Tibial nerve (tissue), 4 donors: ENCODE measurements at regions not wholly inside any gene's neighbourhood (a gene's known extent, or its start where the extent isn't known, plus 50 kb on each side); places are given as distances from the start of the nearest gene placed in this dataset.
"Not testable (repeated sequence)": the region's sequence is repeated elsewhere in the genome, so short reads cannot be mapped to it uniquely, and the experiment has no call there.

Source experiments
- DNase-seq, 2 donors: peaks; one replicate each; pipeline ENCODE4 v3.0.0-alpha.2; 2019; ENCODE audit warnings: low spot score in 2 of 2
- H3K27ac ChIP-seq, 4 donors: fragments of 200-600 bp; sonication (generic) in 3 of 4; one replicate each; pipeline ENCODE4 v1.5.1; 2017 to 2019; ENCODE audit warnings: mild to moderate bottlenecking in 1 of 4
- H3K27me3 ChIP-seq, 2 donors: fragments of 200-600 bp; sonication (generic) in 1 of 2; one replicate each; pipeline versions ENCODE4 v1.5.1 to v1.6.0; 2017 to 2019
- H3K36me3 ChIP-seq, 3 donors: fragments of 200-600 bp; sonication (generic); one replicate each; pipeline ENCODE4 v1.5.1; 2018 to 2019
- H3K4me1 ChIP-seq, 4 donors: fragments of 200-600 bp; sonication (generic) in 3 of 4; one replicate each; pipeline ENCODE4 v1.5.1; 2017 to 2019
- H3K4me3 ChIP-seq, 4 donors: fragments of 200-600 bp; sonication (generic) in 3 of 4; one replicate each; pipeline ENCODE4 v1.5.1; 2017 to 2019; ENCODE audit warnings: mild to moderate bottlenecking in 1 of 4, moderate library complexity in 1 of 4
- H3K9me3 ChIP-seq, 4 donors: fragments of 200-600 bp; sonication (generic) in 3 of 4; one replicate each; pipeline ENCODE4 v1.5.1; 2017 to 2019
- CTCF ChIP-seq, 5 experiments: fragments of 200-600 bp in 3 of 5; fragments of 450-650 bp in 2 of 5; sonication (generic) in 3 of 5; IDR thresholded peaks; one replicate each; pipeline ENCODE4 v1.5.1; 2016 to 2019; ENCODE audit warnings: antibody characterized with exemption in 5 of 5, mild to moderate bottlenecking in 3 of 5, moderate library complexity in 2 of 5
- EP300 ChIP-seq, 2 donors: sonication (generic); formaldehyde crosslinking; IDR thresholded peaks; one replicate each; pipeline ENCODE4 v1.6.1; 2017; ENCODE audit warnings: antibody characterized with exemption in 2 of 2, mild to moderate bottlenecking in 1 of 2
- POLR2A ChIP-seq, 2 donors: fragments of 450-650 bp; IDR thresholded peaks; one replicate each; pipeline ENCODE4 v1.6.1; 2017; ENCODE audit warnings: antibody characterized with exemption in 2 of 2, mild to moderate bottlenecking in 2 of 2, moderate library complexity in 2 of 2
- WGBS, 2 donors: methylation state at CpG; one replicate each; pipeline ENCODE4 v1.1.5; 2018; 5-methylcytosine and 5-hydroxymethylcytosine counted together

- H3K4me3 ChIP-seq, result no peak overlapping the region
- H3K27me3 ChIP-seq, result no peaks in the 10 kb centered on the region
- WGBS, 2 donors, result 89 to 92% methylated on average over 4 of the region's 4 CpGs
- no peak for DNase-seq
- H3K4me1 ChIP-seq, result no peaks in the 10 kb centered on the region
- no peaks in the 10 kb centered on the region for H3K36me3 ChIP-seq
- H3K27ac ChIP-seq, result no peak overlapping the region
- H3K9me3 ChIP-seq, result no peaks in the 10 kb centered on the region
- TF ChIP-seq POLR2A (IDR thresholded peaks at IDR 0.05) (no peak), EP300 (IDR thresholded peaks at IDR 0.05) (no peak), CTCF (IDR thresholded peaks at IDR 0.05) (no peak)
These were observed 135.0 kb upstream of the FAT4 start for GRCh38 chr4:125179727-125180126.

DNA sequence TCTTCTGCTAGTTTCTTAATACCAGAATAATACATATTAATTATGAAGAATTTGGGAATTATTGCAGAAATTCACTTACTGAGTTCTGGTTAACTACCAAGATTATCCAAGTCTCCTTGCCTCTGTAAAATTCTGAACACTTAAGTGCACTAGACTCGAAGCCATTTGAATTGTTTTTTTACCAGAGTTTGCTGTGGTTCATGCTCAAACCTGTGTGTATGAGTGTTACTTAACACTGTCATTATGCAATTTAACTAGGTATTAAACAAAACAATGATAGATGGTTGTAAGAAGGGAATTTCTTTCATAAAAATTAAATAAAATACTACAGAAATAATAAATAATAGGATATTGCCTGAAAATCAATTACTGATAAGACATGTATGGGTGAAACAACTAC lies 145.6 kb upstream of the FAT4 start:
- TF ChIP-seq EP300 (IDR thresholded peaks at IDR 0.05) (no peak), CTCF (IDR thresholded peaks at IDR 0.05) (no peak), POLR2A (IDR thresholded peaks at IDR 0.05) (no peak)
- Histone ChIP-seq H3K4me1 (no peaks in the 10 kb centered on the region), H3K36me3 (no peaks in the 10 kb centered on the region), H3K27ac (no peak overlapping the region), H3K27me3 (no peaks in the 10 kb centered on the region), H3K9me3 (no peaks in the 10 kb centered on the region), H3K4me3 (no peak overlapping the region)
- no peak for DNase-seq
- 73 to 97% methylated on average over 1 of the region's 1 CpG for WGBS, 2 donors

GRCh38 chr4:125168531-125168930 lies 146.2 kb upstream of the FAT4 start:
- no peak overlapping the region for H3K4me3 ChIP-seq
- H3K27ac ChIP-seq, result no peak overlapping the region
- DNase-seq, result no peak
- no peaks in the 10 kb centered on the region for H3K9me3 ChIP-seq
- H3K36me3 ChIP-seq, result no peaks in the 10 kb centered on the region
- no peaks in the 10 kb centered on the region for H3K4me1 ChIP-seq
- TF ChIP-seq POLR2A (IDR thresholded peaks at IDR 0.05), result no peak
- TF ChIP-seq EP300 (IDR thresholded peaks at IDR 0.05), result no peak
- TF ChIP-seq CTCF (IDR thresholded peaks at IDR 0.05), result no peak
- H3K27me3 ChIP-seq, result no peaks in the 10 kb centered on the region

- WGBS, 2 donors, result 94 to 97% methylated on average over 9 of the region's 9 CpGs
- H3K36me3 ChIP-seq, H3K4me3 ChIP-seq, H3K4me1 ChIP-seq, DNase-seq, H3K9me3 ChIP-seq, H3K27me3 ChIP-seq, H3K27ac ChIP-seq: not testable (repeated sequence)
These were observed 148.7 kb upstream of the FAT4 start for GRCh38 chr4:125166012-125166411.

GRCh38 chr4:125159001-125159400 lies 155.8 kb upstream of the FAT4 start:
- no peaks in the 10 kb centered on the region for H3K36me3 ChIP-seq
- H3K4me3 ChIP-seq, result no peak overlapping the region
- no peaks in the 10 kb centered on the region for H3K4me1 ChIP-seq
- TF ChIP-seq EP300 (IDR thresholded peaks at IDR 0.05) (no peak), POLR2A (IDR thresholded peaks at IDR 0.05) (no peak), CTCF (IDR thresholded peaks at IDR 0.05) (no peak)
- no peak for DNase-seq
- 51 to 57% methylated on average over 3 of the region's 3 CpGs for WGBS, 2 donors
- no peak overlapping the region for H3K27ac ChIP-seq
- H3K9me3 ChIP-seq, result no peaks in the 10 kb centered on the region
- H3K27me3 ChIP-seq, result no peaks in the 10 kb centered on the region

DNA sequence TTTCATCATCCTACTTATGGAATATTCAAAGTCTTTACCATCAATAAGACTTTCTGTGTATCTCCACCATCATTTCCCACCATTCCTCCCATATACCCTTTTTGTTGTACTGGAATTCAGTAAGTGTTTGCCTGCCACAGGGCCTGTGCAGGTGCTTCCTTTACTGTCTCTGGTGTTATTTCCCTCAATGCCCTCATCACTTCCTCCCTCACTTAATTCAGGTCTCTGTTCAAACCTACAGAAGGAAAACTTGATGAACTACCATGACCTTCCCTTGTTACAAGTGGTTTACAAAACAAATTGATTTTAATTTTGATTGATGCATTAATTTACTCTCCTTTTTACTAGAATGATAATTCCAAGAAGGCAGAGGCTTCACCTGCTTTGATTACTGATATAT lies 159.5 kb upstream of the FAT4 start:
- H3K27ac ChIP-seq, result no peak overlapping the region
- no peak overlapping the region for H3K4me3 ChIP-seq
- TF ChIP-seq CTCF (IDR thresholded peaks at IDR 0.05), result no peak
- no peak for TF ChIP-seq POLR2A (IDR thresholded peaks at IDR 0.05)
- TF ChIP-seq EP300 (IDR thresholded peaks at IDR 0.05), result no peak
- H3K27me3 ChIP-seq, result no peaks in the 10 kb centered on the region
- DNase-seq, result no peak
- no peaks in the 10 kb centered on the region for H3K4me1 ChIP-seq
- H3K36me3 ChIP-seq, result no peaks in the 10 kb centered on the region
- H3K9me3 ChIP-seq, result no peaks in the 10 kb centered on the region
